ENCODE measurements at regions not wholly inside any gene's neighbourhood (a gene's known extent, or its start where the extent isn't known, plus 50 kb on each side); places are given as distances from the start of the nearest gene placed in this dataset.
"Not testable (repeated sequence)": the region's sequence is repeated elsewhere in the genome, so short reads cannot be mapped to it uniquely, and the experiment has no call there.

DNA sequence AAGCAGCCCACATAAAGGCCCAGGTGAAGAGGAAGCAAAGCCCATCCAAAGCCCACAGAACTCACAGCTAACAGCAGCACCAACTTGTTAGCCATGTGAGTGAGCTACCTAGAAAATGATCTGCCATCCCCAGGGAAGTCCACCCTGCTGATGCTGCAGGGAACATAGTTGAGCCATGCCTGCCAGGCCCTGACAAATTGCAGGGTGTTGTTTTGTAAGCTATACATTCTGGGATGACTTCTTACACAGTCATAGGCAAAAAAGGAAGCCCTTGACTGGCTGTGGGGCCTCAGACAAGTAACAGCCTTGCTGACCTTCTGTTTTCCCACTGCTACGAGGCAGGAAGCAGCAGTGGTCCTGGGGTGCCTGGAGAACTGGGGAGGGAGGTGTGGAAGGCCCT is 262.7 kb downstream of the MATN1 start:
- Histone ChIP-seq H3K27ac (ENCODE audit: low read length) (no peak overlapping the region), H3K36me3 (ENCODE audit: control insufficient read depth, low read depth, low read length) (no peaks in the 10 kb centered on the region), H3K4me1 (ENCODE audit: control insufficient read depth, low read depth, low read length) (no peaks in the 10 kb centered on the region), H3K9ac (ENCODE audit: low read length) (no peak overlapping the region), H3K27me3 (ENCODE audit: control insufficient read depth, insufficient read depth, low read length) (no peaks in the 10 kb centered on the region), H3K9me3 (ENCODE audit: control insufficient read depth, low read depth, low read length) (peaks cover 6% of the 10 kb centered on the region), H3K4me3 (ENCODE audit: low read length) (no peak overlapping the region)

DNA sequence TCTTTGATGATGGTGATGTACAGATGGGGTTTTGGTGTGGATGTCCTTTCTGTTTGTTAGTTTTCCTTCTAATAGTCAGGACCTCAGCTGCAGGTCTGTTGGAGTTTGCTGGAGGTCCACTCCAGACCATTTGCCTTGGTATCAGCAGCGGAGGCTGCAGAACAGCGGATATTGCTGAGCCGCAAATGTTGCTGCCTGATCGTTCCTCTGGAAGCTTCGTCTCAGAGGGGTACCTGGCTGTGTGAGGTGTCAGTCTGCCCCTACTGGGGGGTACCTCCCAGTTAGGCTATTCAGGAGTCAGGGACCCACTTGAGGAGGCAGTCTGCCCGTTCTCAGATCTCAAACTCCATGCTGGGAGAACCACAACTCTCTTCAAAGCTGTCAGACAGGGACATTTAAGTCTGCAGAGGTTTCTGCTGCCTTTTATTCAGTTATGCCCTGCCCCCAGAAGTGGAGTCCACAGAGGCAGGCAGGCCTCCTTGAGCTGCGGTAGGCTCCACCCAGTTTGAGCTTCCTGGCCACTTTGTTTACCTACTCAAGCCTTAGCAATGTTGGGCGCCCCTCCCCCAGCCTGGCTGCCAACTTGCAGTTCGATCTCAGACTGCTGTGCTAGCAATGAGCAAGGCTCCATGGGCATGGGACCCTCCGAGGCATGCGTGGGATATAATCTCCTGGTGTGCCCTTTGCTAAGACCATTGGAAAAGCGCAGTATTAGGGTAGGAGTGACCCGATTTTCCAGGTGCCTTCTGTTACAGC is 264.5 kb downstream of the MATN1 start:
- H3K4me3 ChIP-seq (ENCODE audit: low read length); H3K9ac ChIP-seq (ENCODE audit: low read length); H3K27me3 ChIP-seq (ENCODE audit: control insufficient read depth, insufficient read depth, low read length); H3K36me3 ChIP-seq (ENCODE audit: control insufficient read depth, low read depth, low read length); H3K27ac ChIP-seq (ENCODE audit: low read length); H3K9me3 ChIP-seq (ENCODE audit: control insufficient read depth, low read depth, low read length); H3K4me1 ChIP-seq (ENCODE audit: control insufficient read depth, low read depth, low read length): not testable (repeated sequence)

DNA sequence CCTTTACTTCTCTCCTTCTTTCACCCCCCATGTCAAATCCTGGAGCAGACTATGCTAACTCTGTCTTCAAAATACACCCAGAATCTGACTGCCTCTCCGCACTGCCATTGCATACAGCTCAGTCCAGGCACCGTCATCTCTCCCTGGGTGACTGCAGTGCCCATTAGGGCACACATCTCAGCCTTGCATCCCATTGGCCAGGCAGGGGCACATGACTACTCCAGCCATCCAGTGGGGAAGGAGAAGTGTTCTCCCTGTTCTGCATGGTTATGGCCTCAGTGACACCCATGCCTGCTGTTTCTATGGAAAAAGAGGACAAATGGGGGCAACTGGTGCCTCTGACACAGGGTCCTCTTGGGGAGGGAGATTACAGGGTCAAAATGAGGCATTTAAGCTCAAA is 270.5 kb downstream of the MATN1 start:
- H3K27ac ChIP-seq (ENCODE audit: low read length): no peak overlapping the region
- H3K9me3 ChIP-seq (ENCODE audit: control insufficient read depth, low read depth, low read length): no peaks in the 10 kb centered on the region
- H3K9ac ChIP-seq (ENCODE audit: low read length): no peak overlapping the region
- no peaks in the 10 kb centered on the region for H3K36me3 ChIP-seq (ENCODE audit: control insufficient read depth, low read depth, low read length)
- H3K4me3 ChIP-seq (ENCODE audit: low read length): no peak overlapping the region
- H3K4me1 ChIP-seq (ENCODE audit: control insufficient read depth, low read depth, low read length): no peaks in the 10 kb centered on the region
- no peaks in the 10 kb centered on the region for H3K27me3 ChIP-seq (ENCODE audit: control insufficient read depth, insufficient read depth, low read length)

DNA sequence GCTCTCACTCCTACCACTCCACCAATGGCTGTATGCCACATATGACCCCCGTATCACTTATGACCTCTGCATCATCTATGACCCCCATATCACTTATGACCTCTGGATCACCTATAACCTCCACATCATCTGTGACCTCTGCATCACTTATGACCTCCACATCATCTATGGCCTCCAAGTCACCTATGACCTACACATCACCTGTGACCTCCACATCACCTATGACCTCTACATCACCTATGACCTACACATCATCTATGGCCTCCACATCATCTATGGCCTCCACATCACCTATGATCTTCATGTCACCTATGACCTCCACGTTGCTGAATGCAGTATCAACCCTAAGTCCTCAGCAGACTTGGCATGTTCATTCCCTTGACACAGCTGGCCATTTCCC is 271.2 kb downstream of the MATN1 start:
- no peaks in the 10 kb centered on the region for H3K9me3 ChIP-seq (ENCODE audit: control insufficient read depth, low read depth, low read length)
- H3K36me3 ChIP-seq (ENCODE audit: control insufficient read depth, low read depth, low read length): no peaks in the 10 kb centered on the region
- no peak overlapping the region for H3K9ac ChIP-seq (ENCODE audit: low read length)

GRCh38 chr1:30451532-30452125 is 271.8 kb downstream of the MATN1 start:
- H3K4me1 ChIP-seq (ENCODE audit: control insufficient read depth, low read depth, low read length): no peaks in the 10 kb centered on the region
- H3K9ac ChIP-seq (ENCODE audit: low read length): no peak overlapping the region
- no peaks in the 10 kb centered on the region for H3K36me3 ChIP-seq (ENCODE audit: control insufficient read depth, low read depth, low read length)
- H3K27me3 ChIP-seq (ENCODE audit: control insufficient read depth, insufficient read depth, low read length): no peaks in the 10 kb centered on the region
- H3K4me3 ChIP-seq (ENCODE audit: low read length): no peak overlapping the region
- no peaks in the 10 kb centered on the region for H3K9me3 ChIP-seq (ENCODE audit: control insufficient read depth, low read depth, low read length)
- H3K27ac ChIP-seq (ENCODE audit: low read length): no peak overlapping the region

More for the DNA sequence above, 271.2 kb downstream of the MATN1 start:
- H3K27ac ChIP-seq (ENCODE audit: low read length): no peak overlapping the region
- H3K27me3 ChIP-seq (ENCODE audit: control insufficient read depth, insufficient read depth, low read length): no peaks in the 10 kb centered on the region
- no peak overlapping the region for H3K4me3 ChIP-seq (ENCODE audit: low read length)
- no peaks in the 10 kb centered on the region for H3K4me1 ChIP-seq (ENCODE audit: control insufficient read depth, low read depth, low read length)

- H3K27ac ChIP-seq (ENCODE audit: low read length): no peak overlapping the region
- H3K4me3 ChIP-seq (ENCODE audit: low read length): no peak overlapping the region
- no peaks in the 10 kb centered on the region for H3K27me3 ChIP-seq (ENCODE audit: control insufficient read depth, insufficient read depth, low read length)
- H3K36me3 ChIP-seq (ENCODE audit: control insufficient read depth, low read depth, low read length): no peaks in the 10 kb centered on the region
- no peaks in the 10 kb centered on the region for H3K4me1 ChIP-seq (ENCODE audit: control insufficient read depth, low read depth, low read length)
- H3K9ac ChIP-seq (ENCODE audit: low read length): no peak overlapping the region
- H3K9me3 ChIP-seq (ENCODE audit: control insufficient read depth, low read depth, low read length): no peaks in the 10 kb centered on the region
These were observed 272.6 kb downstream of the MATN1 start for GRCh38 chr1:30450818-30451233.

DNA sequence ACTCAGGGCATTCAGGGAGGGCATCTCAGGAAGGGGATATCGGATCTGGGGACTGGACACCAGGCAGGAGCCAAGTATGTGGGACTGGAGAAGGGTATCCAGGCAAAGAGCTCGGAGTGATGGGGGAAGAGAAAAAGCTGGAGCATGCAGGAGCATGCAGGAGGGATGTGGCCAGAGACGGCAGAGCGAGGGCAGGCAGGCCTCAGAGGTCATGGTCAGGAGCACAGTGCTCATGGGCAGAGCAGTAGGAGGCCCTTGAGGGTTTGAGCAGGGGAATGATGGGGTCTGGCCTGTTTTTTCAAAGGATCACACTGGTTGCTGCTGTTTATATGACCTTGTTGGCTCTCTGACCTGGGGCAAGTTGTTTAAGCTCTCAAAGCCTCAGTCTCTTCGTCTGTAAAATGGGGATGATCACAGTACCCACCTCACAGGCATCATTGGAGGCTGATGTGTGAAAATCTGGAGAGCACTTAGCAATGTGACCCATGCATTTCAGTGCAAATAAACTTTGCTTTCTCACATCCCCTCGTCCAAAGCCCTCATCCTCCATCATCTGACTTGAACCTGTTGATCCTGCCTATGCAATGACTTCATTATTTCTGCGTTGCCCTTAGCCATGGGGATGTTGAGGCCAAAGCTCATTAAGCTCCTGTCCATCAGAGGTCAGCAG is 273.1 kb downstream of the MATN1 start:
- Histone ChIP-seq H3K9ac (ENCODE audit: low read length) (no peak overlapping the region), H3K4me1 (ENCODE audit: control insufficient read depth, low read depth, low read length) (no peaks in the 10 kb centered on the region), H3K27me3 (ENCODE audit: control insufficient read depth, insufficient read depth, low read length) (no peaks in the 10 kb centered on the region), H3K9me3 (ENCODE audit: control insufficient read depth, low read depth, low read length) (no peaks in the 10 kb centered on the region), H3K27ac (ENCODE audit: low read length) (no peak overlapping the region), H3K36me3 (ENCODE audit: control insufficient read depth, low read depth, low read length) (no peaks in the 10 kb centered on the region), H3K4me3 (ENCODE audit: low read length) (no peak overlapping the region)

GRCh38 chr1:30449428-30450147 is 273.8 kb downstream of the MATN1 start:
- Histone ChIP-seq H3K9me3 (ENCODE audit: control insufficient read depth, low read depth, low read length) (no peaks in the 10 kb centered on the region), H3K27me3 (ENCODE audit: control insufficient read depth, insufficient read depth, low read length) (no peaks in the 10 kb centered on the region), H3K4me3 (ENCODE audit: low read length) (no peak overlapping the region), H3K9ac (ENCODE audit: low read length) (no peak overlapping the region), H3K4me1 (ENCODE audit: control insufficient read depth, low read depth, low read length) (no peaks in the 10 kb centered on the region), H3K27ac (ENCODE audit: low read length) (no peak overlapping the region), H3K36me3 (ENCODE audit: control insufficient read depth, low read depth, low read length) (no peaks in the 10 kb centered on the region)

GRCh38 chr1:30449003-30449402 is 274.4 kb downstream of the MATN1 start:
- Histone ChIP-seq H3K27ac (ENCODE audit: low read length) (no peak overlapping the region), H3K4me1 (ENCODE audit: control insufficient read depth, low read depth, low read length) (no peaks in the 10 kb centered on the region), H3K9ac (ENCODE audit: low read length) (no peak overlapping the region), H3K36me3 (ENCODE audit: control insufficient read depth, low read depth, low read length) (no peaks in the 10 kb centered on the region), H3K27me3 (ENCODE audit: control insufficient read depth, insufficient read depth, low read length) (no peaks in the 10 kb centered on the region), H3K9me3 (ENCODE audit: control insufficient read depth, low read depth, low read length) (no peaks in the 10 kb centered on the region), H3K4me3 (ENCODE audit: low read length) (no peak overlapping the region)

- Histone ChIP-seq H3K4me1 (ENCODE audit: control insufficient read depth, low read depth, low read length) (no peaks in the 10 kb centered on the region), H3K9ac (ENCODE audit: low read length) (no peak overlapping the region), H3K36me3 (ENCODE audit: control insufficient read depth, low read depth, low read length) (no peaks in the 10 kb centered on the region), H3K27me3 (ENCODE audit: control insufficient read depth, insufficient read depth, low read length) (no peaks in the 10 kb centered on the region), H3K4me3 (ENCODE audit: low read length) (no peak overlapping the region), H3K9me3 (ENCODE audit: control insufficient read depth, low read depth, low read length) (no peaks in the 10 kb centered on the region), H3K27ac (ENCODE audit: low read length) (no peak overlapping the region)
These were observed 275.7 kb downstream of the MATN1 start for GRCh38 chr1:30447701-30448100.

DNA sequence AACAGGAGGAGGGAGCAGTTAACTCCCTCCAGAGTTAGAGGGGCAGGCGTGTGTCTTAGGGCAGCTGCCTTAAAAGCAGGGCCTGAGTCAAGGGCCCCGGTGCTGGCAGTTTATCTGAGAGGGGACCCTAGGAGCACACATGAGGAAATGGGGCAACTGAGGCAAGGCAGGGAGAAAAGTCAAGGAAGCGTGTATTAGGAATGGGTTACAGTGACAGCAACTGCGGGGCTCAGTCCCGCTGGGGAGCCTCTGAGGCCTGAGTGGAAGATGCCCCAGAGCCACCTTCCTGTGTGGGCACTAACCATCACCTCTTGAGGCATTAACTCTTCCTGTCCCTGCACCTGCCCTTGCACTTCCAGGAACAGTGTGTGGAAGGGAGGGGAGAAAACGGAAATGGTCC is 276.3 kb downstream of the MATN1 start:
- Histone ChIP-seq H3K27ac (ENCODE audit: low read length) (no peak overlapping the region), H3K27me3 (ENCODE audit: control insufficient read depth, insufficient read depth, low read length) (no peaks in the 10 kb centered on the region), H3K9me3 (ENCODE audit: control insufficient read depth, low read depth, low read length) (no peaks in the 10 kb centered on the region), H3K9ac (ENCODE audit: low read length) (no peak overlapping the region), H3K36me3 (ENCODE audit: control insufficient read depth, low read depth, low read length) (no peaks in the 10 kb centered on the region), H3K4me3 (ENCODE audit: low read length) (no peak overlapping the region), H3K4me1 (ENCODE audit: control insufficient read depth, low read depth, low read length) (no peaks in the 10 kb centered on the region)

Data from iPS-18a (cell line).